ENCODE measurements at regions not wholly inside any gene's neighbourhood (a gene's known extent, or its start where the extent isn't known, plus 50 kb on each side); places are given as distances from the start of the nearest gene placed in this dataset.

GRCh38 chr2:118539290-118539689, 308.2 kb downstream of the EN1 start:
- intact Hi-C loops (cut with DNase I), result no loop called here
- ATAC-seq (peak in 1 of 2 donors; percentile 30), DNase-seq (peak; percentile 26)

GRCh38 chr2:118536306-118536705, 311.1 kb downstream of the EN1 start:
- DNase-seq, result no peak
- no peak for ATAC-seq
- intact Hi-C loops (cut with DNase I), result no loop called here

- intact Hi-C loops (cut with DNase I), result no loop called here
- ATAC-seq (no peak), DNase-seq (no peak)
These were observed 311.6 kb downstream of the EN1 start for GRCh38 chr2:118535818-118536212.

- DNase-seq, result no peak
- intact Hi-C loops (cut with DNase I), result no loop called here
- ATAC-seq, result no peak
These were observed 312.2 kb downstream of the EN1 start for GRCh38 chr2:118535171-118535817.

GRCh38 chr2:118530976-118531375, 316.5 kb downstream of the EN1 start:
- ATAC-seq (no peak), DNase-seq (no peak)
- intact Hi-C loops (cut with DNase I), result no loop called here

- DNase-seq (no peak), ATAC-seq (no peak)
- intact Hi-C loops (cut with DNase I), result no loop called here
These were observed 317.4 kb downstream of the EN1 start for GRCh38 chr2:118529908-118530599.

GRCh38 chr2:118527571-118527970, 319.9 kb downstream of the EN1 start:
- intact Hi-C loops (cut with DNase I), result no loop called here
- ATAC-seq (no peak), DNase-seq (no peak)

GRCh38 chr2:118525346-118525745, 322.1 kb downstream of the EN1 start:
- intact Hi-C loops (cut with DNase I), result no loop called here
- ATAC-seq (no peak), DNase-seq (no peak)

GRCh38 chr2:118524911-118525310, 322.5 kb downstream of the EN1 start:
- intact Hi-C loops (cut with DNase I), result no loop called here
- DNase-seq (no peak), ATAC-seq (no peak)

- ATAC-seq, result no peak
These were observed 323.7 kb downstream of the EN1 start for GRCh38 chr2:118523761-118524160.

GRCh38 chr2:118521960-118522359, 325.5 kb downstream of the EN1 start:
- ATAC-seq, result no peak
- DNase-seq, result no peak
- intact Hi-C loops (cut with DNase I), result no loop called here

More at GRCh38 chr2:118523761-118524160, 323.7 kb downstream of the EN1 start:
- intact Hi-C loops (cut with DNase I), result no loop called here
- no peak for DNase-seq

GRCh38 chr2:118521272-118521671, 326.2 kb downstream of the EN1 start:
- intact Hi-C loops (cut with DNase I), result no loop called here
- no peak for DNase-seq
- ATAC-seq, result no peak

- ATAC-seq (no peak), DNase-seq (no peak)
- intact Hi-C loops (cut with DNase I), result no loop called here
These were observed 327.2 kb downstream of the EN1 start for GRCh38 chr2:118520246-118520645.

- ATAC-seq, result no peak
- intact Hi-C loops (cut with DNase I), result no loop called here
- no peak for DNase-seq
These were observed 327.9 kb downstream of the EN1 start for GRCh38 chr2:118519511-118519910.

GRCh38 chr2:118510807-118511206, 336.6 kb downstream of the EN1 start:
- DNase-seq (no peak), ATAC-seq (no peak)
- intact Hi-C loops (cut with DNase I), result no loop called here

- intact Hi-C loops (cut with DNase I), result no loop called here
- DNase-seq (no peak), ATAC-seq (no peak)
These were observed 338.0 kb downstream of the EN1 start for GRCh38 chr2:118509319-118510004.

GRCh38 chr2:118508282-118508681, 339.2 kb downstream of the EN1 start:
- intact Hi-C loops (cut with DNase I), result no loop called here
- ATAC-seq, result no peak
- no peak for DNase-seq

GRCh38 chr2:118505436-118505835, 342.0 kb downstream of the EN1 start:
- DNase-seq (no peak), ATAC-seq (no peak)
- intact Hi-C loops (cut with DNase I), result no loop called here

GRCh38 chr2:118502106-118502505, 345.3 kb downstream of the EN1 start:
- intact Hi-C loops (cut with DNase I), result no loop called here
- ATAC-seq, result no peak

GRCh38 chr2:118498943-118499342, 348.5 kb downstream of the EN1 start:
- ATAC-seq, result no peak
- intact Hi-C loops (cut with DNase I), result no loop called here
- no peak for DNase-seq

More at GRCh38 chr2:118502106-118502505, 345.3 kb downstream of the EN1 start:
- no peak for DNase-seq

Data from left cardiac atrium (tissue), 4 donors.